Testis (tissue), 2 donors: ENCODE measurements at regions not wholly inside any gene's neighbourhood (a gene's known extent, or its start where the extent isn't known, plus 50 kb on each side); places are given as distances from the start of the nearest gene placed in this dataset.

ENCODE experiments used
- DNase-seq: peaks from one replicate; pipeline ENCODE4 v3.0.0-alpha.2; 2019
- H3K27ac ChIP-seq, 2 donors: fragments of 200-600 bp; sonication (generic); one replicate each; pipeline ENCODE4 v1.5.1; 2019
- H3K27me3 ChIP-seq: fragments of 200-600 bp; sonication (generic); one replicate; pipeline ENCODE4 v1.5.1; 2019
- H3K36me3 ChIP-seq: fragments of 200-600 bp; sonication (generic); one replicate; pipeline ENCODE4 v1.5.1; 2017; ENCODE audit warnings: low read depth; ENCODE audit errors: missing control alignments
- H3K4me1 ChIP-seq: fragments of 200-600 bp; sonication (generic); one replicate; pipeline ENCODE4 v1.5.1; 2019
- H3K4me3 ChIP-seq, 2 donors: fragments of 200-600 bp; sonication (generic); one replicate each; pipeline ENCODE4 v1.5.1; 2017 to 2019
- H3K9me3 ChIP-seq: fragments of 200-600 bp; sonication (generic); one replicate; pipeline ENCODE4 v1.5.1; 2017
- CTCF ChIP-seq, 3 experiments: fragments of 450-650 bp in 2 of 3; fragments of 200-600 bp in 1 of 3; sonication (generic) in 1 of 3; IDR thresholded peaks; one replicate each; pipeline ENCODE4 v1.5.1; 2016 to 2019; ENCODE audit warnings: antibody characterized with exemption in 3 of 3, mild to moderate bottlenecking in 2 of 3, moderate library complexity in 1 of 3
- POLR2A ChIP-seq: fragments of 450-650 bp; IDR thresholded peaks from one replicate; pipeline ENCODE4 v1.6.1; 2017; ENCODE audit warnings: antibody characterized with exemption, mild to moderate bottlenecking, moderate library complexity
- WGBS, 2 donors: methylation state at CpG; one replicate each; pipeline ENCODE4 v1.1.5; 2018; 5-methylcytosine and 5-hydroxymethylcytosine counted together
- intact Hi-C: fragments of 100-400 bp; cut with DNase I; formaldehyde crosslinking; loops from one replicate; pipeline ENCODE4 v1.15.1; 2023; ENCODE audit warnings: low total_unique reads

- 83 to 86% methylated on average over 1 of the region's 1 CpG for WGBS, 2 donors
Observed at GRCh38 chr20:48426630-48427029, 401.2 kb downstream of the PREX1 start.

GRCh38 chr20:48425817-48426612 lies 401.8 kb downstream of the PREX1 start:
- no peaks in the 10 kb centered on the region for H3K27me3 ChIP-seq
- H3K4me3 ChIP-seq, result no peak overlapping the region
- H3K36me3 ChIP-seq, result no peaks in the 10 kb centered on the region
- H3K9me3 ChIP-seq, result no peaks in the 10 kb centered on the region
- 72 to 73% methylated on average over 9 of the region's 9 CpGs for WGBS, 2 donors
- DNase-seq, result no peak
- intact Hi-C loops, result no loop called here
- no peak for TF ChIP-seq CTCF (IDR thresholded peaks at IDR 0.05)
- TF ChIP-seq POLR2A, result no peak
- no peak overlapping the region for H3K27ac ChIP-seq
- no peaks in the 10 kb centered on the region for H3K4me1 ChIP-seq

More at GRCh38 chr20:48426630-48427029, 401.2 kb downstream of the PREX1 start:
- H3K4me3 ChIP-seq, result no peak overlapping the region
- H3K27me3 ChIP-seq, result no peaks in the 10 kb centered on the region
- H3K4me1 ChIP-seq, result no peaks in the 10 kb centered on the region
- H3K9me3 ChIP-seq, result no peaks in the 10 kb centered on the region
- no peak for DNase-seq
- TF ChIP-seq POLR2A (no peak), CTCF (IDR thresholded peaks at IDR 0.05) (no peak)
- intact Hi-C loops, result no loop called here
- no peak overlapping the region for H3K27ac ChIP-seq
- no peaks in the 10 kb centered on the region for H3K36me3 ChIP-seq

- TF ChIP-seq CTCF (IDR thresholded peaks at IDR 0.05) (no peak), POLR2A (no peak)
- no peak overlapping the region for H3K4me3 ChIP-seq
- no peaks in the 10 kb centered on the region for H3K36me3 ChIP-seq
- no peaks in the 10 kb centered on the region for H3K9me3 ChIP-seq
- WGBS, 2 donors, result 77 to 88% methylated on average over 5 of the region's 5 CpGs
- H3K27me3 ChIP-seq, result no peaks in the 10 kb centered on the region
- DNase-seq, result no peak
- H3K4me1 ChIP-seq, result no peaks in the 10 kb centered on the region
- H3K27ac ChIP-seq, result no peak overlapping the region
- intact Hi-C loops, result no loop called here
Observed at GRCh38 chr20:48425321-48425720, 402.5 kb downstream of the PREX1 start.

GRCh38 chr20:48422242-48422960 lies 405.4 kb downstream of the PREX1 start:
- no peaks in the 10 kb centered on the region for H3K27me3 ChIP-seq
- H3K4me1 ChIP-seq, result no peaks in the 10 kb centered on the region
- no peak for DNase-seq
- no peaks in the 10 kb centered on the region for H3K9me3 ChIP-seq
- no peak overlapping the region for H3K4me3 ChIP-seq
- intact Hi-C loops, result no loop called here
- TF ChIP-seq CTCF (IDR thresholded peaks at IDR 0.05) (no peak), POLR2A (no peak)
- H3K27ac ChIP-seq, result no peak overlapping the region
- H3K36me3 ChIP-seq, result no peaks in the 10 kb centered on the region
- 92 to 94% methylated on average over 3 of the region's 3 CpGs for WGBS, 2 donors
